ENCODE measurements at regions not wholly inside any gene's neighbourhood (a gene's known extent, or its start where the extent isn't known, plus 50 kb on each side); places are given as distances from the start of the nearest gene placed in this dataset.

GRCh38 chr7:106570146-106570545 is 90.8 kb downstream of the CCDC71L start:
- FAIRE-seq (no peak), DNase-seq (ENCODE audit: low read depth, low spot score) (no peak)
- TF ChIP-seq EZH2 (IDR thresholded peaks at IDR 0.05; ENCODE audit: low read length) (no peak), CTCF (optimal IDR thresholded peaks at IDR 0.05 in 1 of 3, IDR thresholded peaks at IDR 0.05 in 1 of 3, conservative IDR thresholded peaks at IDR 0.05 in 1 of 3; ENCODE audit: extremely low read depth in 1 of 3, insufficient read depth in 2 of 3, low read length in 3 of 3) (no peak)
- Histone ChIP-seq H2AFZ (ENCODE audit: control insufficient read depth, low read length) (no peak overlapping the region), H4K20me1 (ENCODE audit: control insufficient read depth, extremely low read depth, insufficient read depth, low read length) (no peaks in the 10 kb centered on the region), H3K79me2 (ENCODE audit: control insufficient read depth, insufficient read depth, low read length) (no peaks in the 10 kb centered on the region), H3K9me1 (ENCODE audit: control insufficient read depth, extremely low read depth, insufficient read depth, low read length) (no peaks in the 10 kb centered on the region), H3K9me3 (ENCODE audit: control insufficient read depth, low read depth, low read length) (no peaks in the 10 kb centered on the region), H3K27me3 (ENCODE audit: control insufficient read depth, extremely low read depth, insufficient read depth, low read length) (no peaks in the 10 kb centered on the region), H3K27ac (ENCODE audit: control insufficient read depth, insufficient read depth, low read length) (no peak overlapping the region), H3K9ac (ENCODE audit: control insufficient read depth, extremely low read depth, insufficient read depth, low read length) (no peak overlapping the region), H3K4me1 (ENCODE audit: control insufficient read depth, extremely low read depth, insufficient read depth, low read length) (peaks cover 10% of the 10 kb centered on the region), H3K36me3 (ENCODE audit: control insufficient read depth in 2 of 2, extremely low read depth in 1 of 2, insufficient read depth in 2 of 2, low read length in 2 of 2) (no peaks in the 10 kb centered on the region), H3K4me2 (ENCODE audit: control insufficient read depth, extremely low read depth, insufficient read depth, low read depth, low read length) (no peak overlapping the region), H3K4me3 (ENCODE audit: control insufficient read depth in 2 of 3, extremely low read depth in 1 of 3, insufficient read depth in 2 of 3, low read depth in 1 of 3, low read length in 3 of 3) (no peak overlapping the region)
- dilution Hi-C loops (cut with MboI; ENCODE audit: extremely low pct_ligation_motif_present, low sequenced_read_pairs) = no loop called here

DNA sequence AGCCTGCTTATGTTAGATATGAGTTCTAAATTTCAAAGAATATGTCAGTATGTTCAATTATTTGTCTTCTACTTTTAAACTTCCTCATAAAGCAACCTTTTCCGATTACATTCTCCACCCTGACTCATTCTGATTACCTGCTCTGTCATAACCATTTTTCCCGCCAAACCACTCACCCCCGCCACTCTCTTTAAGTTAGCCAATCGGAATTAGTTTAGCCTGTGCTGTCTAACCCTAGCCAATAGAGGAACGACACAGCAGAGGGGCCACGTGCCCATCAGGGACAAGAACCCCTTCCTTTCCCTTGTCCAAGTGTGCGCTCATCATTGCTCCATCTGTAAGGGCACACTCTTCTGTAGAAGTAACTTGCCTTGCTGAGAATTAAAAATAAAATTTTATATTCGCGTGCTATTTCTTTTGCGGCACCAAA is 91.4 kb downstream of the CCDC71L start:
- no peaks in the 10 kb centered on the region for H3K27me3 ChIP-seq (ENCODE audit: control insufficient read depth, extremely low read depth, insufficient read depth, low read length)
- dilution Hi-C loops (cut with MboI; ENCODE audit: extremely low pct_ligation_motif_present, low sequenced_read_pairs) = no loop called here
- no peak for TF ChIP-seq EZH2 (IDR thresholded peaks at IDR 0.05; ENCODE audit: low read length)
- no peak for TF ChIP-seq CTCF (optimal IDR thresholded peaks at IDR 0.05 in 1 of 3, IDR thresholded peaks at IDR 0.05 in 1 of 3, conservative IDR thresholded peaks at IDR 0.05 in 1 of 3; ENCODE audit: extremely low read depth in 1 of 3, insufficient read depth in 2 of 3, low read length in 3 of 3)
- no peak for DNase-seq (ENCODE audit: low read depth, low spot score)
- no peaks in the 10 kb centered on the region for H3K79me2 ChIP-seq (ENCODE audit: control insufficient read depth, insufficient read depth, low read length)
- H3K36me3 ChIP-seq (ENCODE audit: control insufficient read depth in 2 of 2, extremely low read depth in 1 of 2, insufficient read depth in 2 of 2, low read length in 2 of 2) = no peaks in the 10 kb centered on the region
- FAIRE-seq = no peak
- no peaks in the 10 kb centered on the region for H4K20me1 ChIP-seq (ENCODE audit: control insufficient read depth, extremely low read depth, insufficient read depth, low read length)
- H3K9me1 ChIP-seq (ENCODE audit: control insufficient read depth, extremely low read depth, insufficient read depth, low read length) = no peaks in the 10 kb centered on the region
- no peak overlapping the region for H3K27ac ChIP-seq (ENCODE audit: control insufficient read depth, insufficient read depth, low read length)
- peaks cover 10% of the 10 kb centered on the region for H3K4me1 ChIP-seq (ENCODE audit: control insufficient read depth, extremely low read depth, insufficient read depth, low read length)
- H3K4me2 ChIP-seq (ENCODE audit: control insufficient read depth, extremely low read depth, insufficient read depth, low read depth, low read length) = no peak overlapping the region
- H3K9ac ChIP-seq (ENCODE audit: control insufficient read depth, extremely low read depth, insufficient read depth, low read length) = no peak overlapping the region
- H2AFZ ChIP-seq (ENCODE audit: control insufficient read depth, low read length) = no peak overlapping the region
- H3K9me3 ChIP-seq (ENCODE audit: control insufficient read depth, low read depth, low read length) = no peaks in the 10 kb centered on the region
- no peak overlapping the region for H3K4me3 ChIP-seq (ENCODE audit: control insufficient read depth in 2 of 3, extremely low read depth in 1 of 3, insufficient read depth in 2 of 3, low read depth in 1 of 3, low read length in 3 of 3)
